Superior temporal gyrus (tissue), 1 donor: ENCODE measurements at regions not wholly inside any gene's neighbourhood (a gene's known extent, or its start where the extent isn't known, plus 50 kb on each side); places are given as distances from the start of the nearest gene placed in this dataset.

Source experiments
- DNase-seq: peaks from one replicate; pipeline ENCODE4 v3.0.0-alpha.2; 2016; ENCODE audit errors: extremely low spot score

DNA sequence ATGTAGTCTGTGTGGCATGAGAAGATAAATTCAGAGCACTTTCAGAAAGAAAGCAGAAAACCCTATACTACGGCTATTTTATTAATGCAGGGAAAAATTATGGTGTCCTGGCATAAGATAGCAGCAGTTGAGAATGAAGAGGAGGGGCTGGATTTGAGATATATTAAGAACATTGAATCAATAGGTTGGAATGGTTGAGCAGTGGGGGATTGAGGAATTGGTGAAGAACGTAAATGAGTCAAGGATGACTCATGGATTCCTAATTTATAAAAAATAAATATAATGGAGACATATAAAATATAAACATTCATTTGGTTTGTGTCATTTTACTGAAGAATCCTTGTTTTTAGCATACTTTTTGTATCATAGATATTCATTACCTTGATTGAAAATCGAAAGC lies 234.3 kb upstream of the ADAMTS5 start:
- no peak for DNase-seq

DNA sequence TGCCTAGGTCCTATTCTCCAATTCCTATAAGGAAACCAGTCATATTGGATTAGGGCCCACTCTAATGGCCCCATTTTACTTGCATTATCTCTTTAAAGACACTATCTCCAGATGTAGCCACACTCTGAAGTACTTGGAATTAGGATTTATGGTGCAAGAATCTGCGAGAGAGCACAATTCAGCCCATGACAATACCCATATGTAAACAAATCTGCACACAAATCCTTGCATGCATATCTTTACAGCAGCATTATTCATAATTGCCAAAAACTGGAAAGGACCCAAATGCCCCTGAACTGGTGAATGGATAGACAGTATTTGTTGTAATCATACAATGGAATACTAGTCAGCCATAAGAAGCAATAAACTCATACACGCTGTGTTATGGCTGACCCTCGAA lies 229.8 kb upstream of the ADAMTS5 start:
- no peak for DNase-seq

DNA sequence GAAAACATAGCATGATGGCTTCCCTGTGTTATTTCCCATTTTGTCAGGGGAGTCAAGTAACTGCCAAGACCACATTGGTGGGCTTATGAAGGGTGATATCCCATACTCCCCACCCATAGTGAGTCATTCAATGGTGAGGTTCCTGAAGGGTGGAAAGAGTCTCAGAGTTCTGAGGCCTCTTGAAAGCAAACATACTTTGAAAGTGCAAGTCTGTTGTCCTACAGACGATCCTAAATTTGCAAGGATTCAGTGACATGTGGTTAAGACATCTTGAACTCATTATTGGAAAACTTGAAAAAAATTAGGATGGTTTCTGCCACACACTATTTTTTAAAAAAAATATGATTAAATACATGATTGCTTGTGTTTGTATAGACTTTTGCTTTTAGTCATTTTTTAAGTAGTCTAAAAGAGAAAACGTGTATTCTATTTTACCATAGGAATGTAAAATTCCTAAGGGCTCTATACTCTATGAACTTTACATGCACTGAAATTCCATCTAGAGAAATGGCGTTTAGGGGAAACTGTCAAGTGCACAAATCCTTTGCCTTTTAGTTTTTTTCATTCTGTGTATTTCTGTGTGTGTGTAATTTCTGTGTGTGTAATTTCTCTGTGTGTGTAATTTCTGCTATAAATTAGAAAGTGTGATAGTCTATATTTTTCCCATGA lies 225.5 kb upstream of the ADAMTS5 start:
- DNase-seq: no peak

DNA sequence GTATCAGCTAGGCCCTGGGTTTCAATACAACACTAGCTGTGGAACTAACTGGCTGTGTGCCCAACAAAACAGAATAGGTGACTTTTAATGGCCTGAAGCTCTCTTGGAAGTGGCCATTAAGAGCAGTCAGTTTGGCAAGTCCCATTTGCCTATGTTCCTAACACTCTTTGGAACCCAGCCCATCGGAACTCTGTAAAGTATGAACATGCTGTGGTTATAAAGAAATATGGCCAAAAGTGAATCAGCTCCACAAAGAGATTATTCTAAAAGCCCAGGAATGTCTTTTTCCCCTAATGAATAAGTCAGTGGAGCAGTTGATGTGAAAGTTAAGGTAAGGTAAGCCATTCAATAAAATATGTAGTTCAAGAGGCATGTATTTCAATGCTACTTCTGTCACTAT lies 223.7 kb upstream of the ADAMTS5 start:
- no peak for DNase-seq

DNA sequence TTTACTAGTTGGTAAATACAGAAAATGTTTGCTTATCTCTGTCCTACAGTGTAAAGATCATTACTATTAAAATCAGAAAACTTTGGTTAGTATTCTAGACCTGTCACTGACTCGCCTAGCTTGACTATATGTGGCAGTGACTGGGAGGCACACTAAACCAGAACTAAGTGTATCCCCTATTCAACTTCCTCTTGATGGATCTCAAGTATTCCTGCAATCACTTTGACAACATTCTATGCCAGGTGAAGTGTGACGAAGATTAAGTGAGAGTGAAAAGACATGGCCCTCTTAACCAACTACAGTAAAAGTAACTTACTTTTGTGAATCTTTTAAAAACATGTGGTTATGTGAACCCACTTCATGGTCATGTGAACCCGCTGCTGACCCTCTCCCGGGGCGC lies 223.0 kb upstream of the ADAMTS5 start:
- no peak for DNase-seq

DNA sequence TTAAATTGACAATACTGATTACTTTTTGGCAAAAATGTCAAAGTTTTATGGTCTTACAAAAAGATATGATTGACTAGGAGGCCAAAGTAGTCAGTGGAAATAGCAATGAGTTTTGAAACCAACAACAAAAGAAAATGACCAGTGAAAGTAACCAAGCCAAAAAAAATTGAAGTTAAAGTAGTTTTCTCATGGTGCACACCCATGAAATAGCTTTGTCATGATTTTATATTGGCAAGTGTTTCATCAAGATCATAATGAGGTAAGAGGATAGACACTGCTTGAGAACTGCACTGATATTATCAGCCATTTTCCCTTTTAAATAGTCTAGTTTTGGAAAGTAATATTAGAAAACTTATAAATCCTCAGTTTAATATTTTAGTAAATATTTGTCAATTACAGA lies 206.2 kb upstream of the ADAMTS5 start:
- DNase-seq: no peak

DNA sequence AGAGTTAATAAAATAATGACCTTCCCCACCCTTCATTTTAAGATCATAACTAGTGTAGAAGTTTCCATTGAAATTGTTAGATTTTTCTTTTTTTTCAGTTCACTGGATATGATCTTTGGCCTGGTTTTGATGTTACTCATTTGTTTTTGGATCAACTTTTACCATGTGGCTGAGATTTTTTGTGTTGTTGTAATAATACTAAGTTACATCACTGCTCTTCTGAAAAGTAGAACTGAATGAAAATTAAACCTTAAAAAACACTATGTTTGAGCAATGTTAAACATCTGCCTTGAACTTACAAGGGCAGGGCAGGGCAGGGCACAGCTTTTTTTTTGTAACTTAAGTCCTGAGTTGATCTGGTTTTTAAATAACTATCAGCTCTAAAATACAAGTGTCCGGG lies 204.8 kb upstream of the ADAMTS5 start:
- DNase-seq: no peak

DNA sequence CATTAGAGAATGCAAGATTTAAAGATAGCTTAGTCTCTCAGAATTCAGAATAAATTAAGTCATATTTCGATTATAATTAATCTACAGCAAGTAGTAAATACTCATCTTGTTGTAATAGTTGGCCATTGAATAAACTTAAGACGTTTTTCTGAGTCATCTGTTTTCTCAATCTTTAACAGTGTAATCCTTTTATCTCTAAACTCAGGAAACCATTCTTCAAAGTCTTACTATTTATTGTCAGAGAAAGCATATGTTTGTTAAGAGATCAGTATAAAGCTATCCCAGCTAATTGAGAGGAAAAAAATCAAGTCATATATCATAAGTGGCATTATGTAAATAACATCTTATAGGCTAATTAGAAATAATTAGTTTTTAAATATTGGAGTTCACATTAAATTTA lies 201.2 kb upstream of the ADAMTS5 start:
- no peak for DNase-seq

DNA sequence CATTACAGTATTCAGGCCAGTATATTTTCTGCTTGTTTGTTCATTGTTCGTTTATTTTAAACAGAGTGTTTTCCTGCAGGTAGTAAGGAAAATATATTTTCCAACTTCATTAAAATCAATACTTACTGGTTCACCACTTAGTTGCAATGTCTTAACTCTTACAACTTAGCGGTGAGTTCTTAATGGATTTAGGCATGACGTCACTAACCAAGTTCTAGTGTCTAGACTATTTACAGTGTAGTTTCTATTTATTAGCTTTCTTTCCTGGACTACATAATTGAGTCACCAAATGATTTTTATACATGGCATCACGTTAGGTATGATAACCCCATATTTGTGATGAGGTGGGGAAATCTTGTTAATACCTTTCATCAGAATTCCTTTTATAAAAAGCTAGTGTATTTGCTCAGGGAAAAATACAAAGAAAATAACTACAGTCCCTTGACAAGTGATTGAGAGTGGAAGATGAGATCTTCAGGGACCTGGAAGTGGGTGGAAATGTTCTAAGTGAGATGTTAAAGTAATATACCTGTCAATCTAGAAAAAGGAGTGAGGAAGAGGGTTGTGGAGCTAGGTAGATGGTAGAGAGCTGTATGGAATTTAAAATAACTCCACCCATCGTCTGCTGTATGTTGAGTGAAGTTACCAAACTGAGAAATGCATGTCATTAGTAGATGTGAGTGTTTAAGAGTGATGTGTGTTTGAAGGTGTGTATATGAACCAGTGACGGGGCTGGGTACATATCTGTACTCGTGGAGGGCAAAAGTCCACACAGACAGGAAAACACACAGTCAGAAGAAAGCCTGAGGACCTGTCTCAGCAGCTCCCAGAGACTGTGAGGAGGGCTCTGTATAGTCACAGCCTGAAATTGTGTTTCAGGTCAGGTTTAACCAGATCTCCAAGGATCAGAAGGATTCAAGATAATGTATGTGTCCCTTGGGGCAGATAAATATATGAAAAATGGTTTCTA lies 197.6 kb upstream of the ADAMTS5 start:
- DNase-seq: no peak

DNA sequence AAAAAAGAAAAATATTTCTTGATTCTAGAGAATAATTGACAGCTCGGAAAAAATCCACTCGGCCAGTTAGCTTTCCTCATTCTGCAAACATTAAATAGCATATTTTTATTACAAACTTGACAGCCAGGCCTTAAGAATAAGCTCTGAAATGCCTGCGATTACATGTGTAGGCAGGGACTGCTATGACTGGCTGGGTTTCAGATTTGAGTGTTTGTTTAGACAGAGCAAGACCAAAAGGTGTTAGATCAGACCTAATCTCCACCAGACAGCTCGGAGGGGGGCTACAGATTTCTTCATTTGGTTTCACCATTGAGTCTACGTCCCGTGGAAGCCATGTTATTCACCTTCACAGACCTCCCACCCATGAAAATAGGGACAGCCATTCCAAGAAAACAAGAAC lies 192.1 kb upstream of the ADAMTS5 start:
- no peak for DNase-seq

DNA sequence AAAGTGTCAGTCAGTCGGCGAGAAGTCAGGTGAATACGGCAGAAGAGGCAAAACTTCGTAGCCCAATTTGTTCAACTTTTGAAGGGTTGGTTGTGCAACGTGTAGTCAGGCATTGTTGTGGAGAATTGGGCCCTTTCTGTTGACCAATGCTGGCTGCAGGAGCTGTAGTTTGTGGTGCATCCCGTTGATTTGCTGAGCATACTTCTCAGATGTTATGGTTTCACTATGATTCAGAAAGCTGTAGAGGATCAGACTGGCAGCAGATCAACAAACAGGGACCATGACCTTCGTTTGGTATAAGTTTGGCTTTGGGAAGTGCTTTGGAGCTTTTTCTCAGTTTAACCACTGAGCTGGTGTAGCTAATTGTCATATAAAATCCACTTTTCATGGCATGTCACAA lies 190.2 kb upstream of the ADAMTS5 start:
- no peak for DNase-seq

DNA sequence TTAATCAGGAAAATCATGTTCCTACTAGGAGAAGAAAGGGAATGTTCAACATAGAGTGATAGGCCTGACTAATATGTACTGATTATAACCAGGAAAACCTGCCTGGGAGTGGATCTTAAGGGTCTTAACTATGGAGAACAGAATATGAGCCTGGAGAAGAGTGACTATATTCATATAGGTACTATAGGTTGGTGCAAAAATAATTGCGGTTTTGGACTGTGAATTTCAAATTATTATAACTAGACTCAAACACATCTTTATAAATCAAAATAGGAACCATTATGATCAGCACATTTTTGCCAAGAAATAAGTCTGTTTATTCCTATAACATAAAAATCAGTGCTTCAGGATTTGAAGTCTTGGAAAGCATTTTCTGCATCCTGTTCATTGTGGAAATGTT lies 189.8 kb upstream of the ADAMTS5 start:
- DNase-seq: no peak

DNA sequence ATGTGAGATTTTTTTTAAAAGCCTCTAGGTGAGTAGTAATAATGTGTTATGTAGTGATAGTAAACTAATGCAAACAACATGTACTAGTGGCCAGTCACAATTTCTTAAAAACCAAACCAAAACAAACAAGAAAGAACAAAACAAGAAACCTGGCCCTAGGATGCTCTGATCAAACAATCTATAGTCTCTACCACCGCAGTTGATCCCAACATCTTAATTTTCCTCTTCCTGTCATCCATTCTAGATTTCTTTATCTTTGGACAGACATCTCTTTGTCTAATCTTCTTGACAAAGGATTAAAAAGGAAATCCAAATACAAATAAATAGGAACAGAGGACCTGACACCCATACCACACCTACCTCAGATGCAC lies 188.2 kb upstream of the ADAMTS5 start:
- no peak for DNase-seq

DNA sequence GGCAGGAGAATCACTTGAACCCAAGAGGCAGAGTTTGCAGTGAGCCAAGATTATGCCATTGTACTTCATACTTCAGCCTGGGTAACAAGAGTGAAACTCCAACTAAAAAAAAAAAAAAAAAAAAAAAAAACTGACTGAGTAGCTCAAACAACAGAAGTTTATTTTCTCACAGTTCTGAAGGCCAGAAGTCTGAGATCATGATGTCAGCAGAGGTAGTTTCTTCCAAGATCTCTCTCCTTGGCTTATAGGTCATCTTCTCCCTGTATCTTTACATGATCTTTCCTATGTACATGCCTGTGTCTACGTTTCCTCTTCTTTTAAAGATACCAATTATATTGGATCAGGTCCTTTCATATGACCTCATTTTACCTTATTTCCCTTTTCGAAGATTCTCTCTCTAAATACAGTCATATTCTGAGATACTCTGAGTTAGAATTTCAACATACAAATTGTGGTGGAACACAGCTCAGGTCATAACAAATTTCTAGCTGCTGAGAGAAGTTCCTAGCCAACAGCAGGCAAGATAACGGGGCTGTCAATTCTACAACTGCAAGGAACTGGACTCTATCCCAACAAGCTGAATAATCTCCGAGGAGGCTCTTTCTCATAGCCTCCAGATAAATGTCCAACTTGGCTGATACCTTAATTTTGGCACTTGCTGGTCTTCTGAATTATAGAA lies 187.7 kb upstream of the ADAMTS5 start:
- no peak for DNase-seq

DNA sequence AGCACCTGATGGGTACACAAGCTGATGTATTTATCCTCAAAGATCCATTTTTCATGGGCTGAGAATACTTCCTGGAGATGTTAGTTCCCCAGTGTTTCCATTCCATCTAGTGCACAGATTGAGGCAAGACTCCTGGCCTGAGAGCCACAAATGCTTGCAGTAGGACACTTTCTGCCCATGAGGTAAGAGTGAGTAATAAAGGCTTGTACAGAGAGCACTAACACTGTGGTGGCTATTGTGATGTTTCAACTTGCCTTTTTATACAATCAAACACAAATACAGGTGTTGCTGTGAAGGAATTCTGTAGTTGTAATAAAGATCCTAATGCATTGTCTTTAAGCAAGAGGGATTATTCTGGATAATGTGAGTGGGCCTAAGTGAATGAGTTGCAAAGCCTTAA lies 186.1 kb upstream of the ADAMTS5 start:
- no peak for DNase-seq

DNA sequence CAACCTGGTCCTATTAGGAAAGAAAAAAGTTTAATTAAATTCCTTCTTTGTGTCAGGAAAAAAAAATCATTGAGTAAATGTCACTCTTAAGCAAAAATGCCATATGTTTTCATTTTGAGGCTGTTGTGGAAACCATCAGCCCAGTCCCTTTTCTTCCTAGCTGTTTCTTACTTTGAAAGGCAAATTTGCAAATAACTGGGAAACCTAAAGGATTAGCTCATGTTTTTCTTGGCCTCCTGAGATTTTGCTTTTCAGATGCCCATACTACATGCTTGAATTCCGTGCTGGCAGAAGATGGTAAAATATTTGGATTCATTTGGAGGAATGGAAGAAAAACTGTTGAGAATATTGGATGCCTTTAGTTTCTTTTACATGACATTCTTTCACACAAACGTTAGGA lies 182.1 kb upstream of the ADAMTS5 start:
- no peak for DNase-seq

DNA sequence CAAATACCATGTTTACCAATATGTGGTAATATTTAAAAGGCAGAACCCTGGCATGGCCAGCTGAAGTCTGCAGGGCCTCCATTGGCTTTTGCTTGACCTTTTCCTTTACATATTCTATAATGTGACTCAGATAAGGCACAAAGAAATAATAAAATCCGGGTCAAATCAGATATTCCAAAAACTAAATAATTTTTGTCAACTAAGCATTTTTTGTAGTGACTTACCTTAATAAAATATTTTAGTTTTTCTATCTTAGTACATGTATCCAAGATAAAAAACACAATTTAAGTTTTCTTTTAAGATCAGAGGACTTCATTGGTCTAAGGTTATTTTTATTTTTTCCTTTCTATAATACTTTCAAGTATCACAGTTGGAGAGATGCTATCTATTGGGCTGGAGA lies 179.4 kb upstream of the ADAMTS5 start:
- no peak for DNase-seq

DNA sequence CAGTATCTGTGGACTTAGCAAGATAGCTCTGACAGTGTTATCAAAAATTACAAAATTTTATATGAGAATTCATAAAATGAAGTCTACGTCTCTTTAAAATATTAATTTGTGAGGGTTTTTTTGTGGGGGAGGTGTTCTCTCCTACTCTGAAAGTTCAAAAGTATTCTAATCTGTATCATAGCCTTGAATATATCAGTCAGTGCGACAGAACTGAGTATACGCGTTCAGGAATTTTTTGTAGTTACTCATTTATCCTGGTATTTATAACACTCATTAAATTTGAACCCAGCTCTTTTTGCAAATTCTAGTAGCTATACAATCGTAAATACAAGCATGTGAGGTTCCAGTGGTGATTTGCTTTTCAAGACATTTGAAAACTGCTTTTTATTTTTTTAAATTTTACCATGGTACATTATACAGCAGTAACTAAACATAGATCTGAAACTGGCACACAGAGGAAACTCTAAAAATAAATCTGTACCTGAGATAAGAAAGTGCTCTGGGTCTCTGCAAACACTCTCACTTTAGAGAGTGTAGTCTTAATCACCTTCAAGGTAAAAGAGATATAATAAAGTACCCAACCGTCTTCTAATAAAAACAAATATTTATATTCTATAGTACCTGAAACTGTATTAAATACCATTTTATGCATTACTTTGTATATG lies 178.4 kb upstream of the ADAMTS5 start:
- no peak for DNase-seq

DNA sequence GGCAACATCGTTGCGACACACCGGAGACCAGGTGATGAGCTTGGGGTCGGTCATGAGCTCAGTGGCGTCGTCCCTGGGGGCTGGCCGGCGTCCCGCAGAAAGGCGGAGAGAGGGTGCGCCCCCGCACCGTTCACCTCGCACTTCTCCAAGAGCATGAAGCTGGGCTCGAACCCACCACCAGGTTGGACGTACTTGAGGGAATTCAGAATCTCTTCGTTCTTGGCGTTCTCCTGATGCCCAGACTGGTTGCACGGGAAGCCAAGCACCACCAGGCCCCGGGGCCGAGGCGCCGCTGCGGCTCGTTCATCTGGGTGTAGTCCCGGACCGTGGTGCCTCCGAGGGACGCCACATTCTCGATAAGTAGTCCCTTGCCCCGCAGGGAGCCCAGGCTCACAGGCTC lies 176.6 kb upstream of the ADAMTS5 start:
- DNase-seq: no peak

DNA sequence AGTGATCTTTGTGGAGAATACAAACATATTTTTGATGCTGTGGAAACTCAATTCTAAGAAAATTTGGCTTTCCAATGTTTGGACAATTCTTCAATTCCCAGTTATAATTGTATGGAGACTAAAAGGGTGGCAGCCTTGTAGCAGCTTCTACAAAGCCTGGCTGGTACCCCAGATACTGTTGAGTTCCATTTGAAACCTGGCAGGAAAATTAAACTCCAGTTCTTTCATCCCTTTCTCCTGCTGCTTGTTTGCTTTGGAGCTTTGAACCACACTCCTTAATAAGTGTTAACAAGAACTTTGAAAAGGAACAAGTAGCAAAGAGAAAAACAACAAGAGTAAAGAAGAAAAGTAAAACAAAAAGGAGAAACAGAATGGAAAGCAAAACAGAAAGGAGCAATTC lies 172.6 kb upstream of the ADAMTS5 start:
- no peak for DNase-seq

DNA sequence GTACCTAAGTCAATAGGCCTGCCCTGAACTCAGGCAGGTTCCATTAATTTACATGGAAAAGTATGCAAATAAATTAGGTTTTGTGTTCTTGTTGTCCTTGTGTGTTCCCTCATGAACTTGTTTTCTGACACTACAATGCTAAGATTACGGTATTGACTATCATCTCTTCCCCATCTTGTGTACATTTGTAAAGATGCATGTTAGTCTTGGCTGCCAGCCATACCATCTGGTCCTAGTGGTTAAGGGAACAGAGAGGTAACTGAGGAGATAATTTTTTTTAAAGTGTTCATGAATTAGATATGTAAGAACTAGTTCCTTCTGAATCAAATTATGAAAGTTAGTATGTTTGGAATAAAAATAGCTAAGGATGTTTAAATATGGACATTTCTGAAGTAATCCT lies 167.6 kb upstream of the ADAMTS5 start:
- no peak for DNase-seq

DNA sequence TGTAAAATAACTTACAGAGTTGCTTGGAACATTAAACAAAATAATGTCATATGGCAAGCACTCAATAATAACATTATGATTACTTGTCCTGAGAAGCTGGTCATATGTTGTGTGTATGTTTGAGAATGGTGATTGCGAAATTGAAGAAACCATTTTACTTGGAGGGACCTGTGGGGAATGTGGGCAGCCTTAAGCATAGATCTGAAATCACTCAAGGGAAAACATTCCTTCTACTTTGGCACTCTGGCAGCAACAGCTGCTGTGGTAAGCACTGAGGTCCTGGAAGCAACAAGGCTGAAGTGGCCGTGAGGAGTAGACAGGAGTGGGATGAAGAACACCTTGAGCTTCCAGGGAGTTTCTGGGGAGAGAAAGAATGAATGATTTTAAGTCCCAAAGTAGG lies 165.4 kb upstream of the ADAMTS5 start:
- DNase-seq: no peak
